Suprapubic skin (tissue), 4 donors: ENCODE measurements at regions not wholly inside any gene's neighbourhood (a gene's known extent, or its start where the extent isn't known, plus 50 kb on each side); places are given as distances from the start of the nearest gene placed in this dataset.

Experiments
- DNase-seq, 2 donors: peaks; one replicate each; pipeline ENCODE4 v3.0.0-alpha.2; 2019; ENCODE audit warnings: low spot score in 2 of 2
- H3K27ac ChIP-seq: fragments of 200-600 bp; sonication (generic); one replicate; pipeline ENCODE4 v1.5.1; 2019
- H3K27me3 ChIP-seq: fragments of 200-600 bp; sonication (generic); one replicate; pipeline ENCODE4 v1.5.1; 2019
- H3K36me3 ChIP-seq: fragments of 200-600 bp; sonication (generic); one replicate; pipeline ENCODE4 v1.5.1; 2019
- H3K4me1 ChIP-seq: fragments of 200-600 bp; sonication (generic); one replicate; pipeline ENCODE4 v1.5.1; 2019
- H3K4me3 ChIP-seq: fragments of 200-600 bp; sonication (generic); one replicate; pipeline ENCODE4 v1.5.1; 2019; ENCODE audit warnings: mild to moderate bottlenecking
- H3K9me3 ChIP-seq: fragments of 200-600 bp; sonication (generic); one replicate; pipeline ENCODE4 v1.5.1; 2019
- CTCF ChIP-seq, 2 donors: fragments of 200-600 bp in 1 of 2; fragments of 450-650 bp in 1 of 2; sonication (generic) in 1 of 2; IDR thresholded peaks; one replicate each; pipeline ENCODE4 v1.5.1; 2016 to 2019; ENCODE audit warnings: antibody characterized with exemption in 2 of 2, mild to moderate bottlenecking in 1 of 2, moderate library complexity in 1 of 2
- EP300 ChIP-seq: sonication (generic); formaldehyde crosslinking; IDR thresholded peaks from one replicate; pipeline ENCODE4 v1.6.1; 2017; ENCODE audit warnings: antibody characterized with exemption
- POLR2A ChIP-seq, 2 donors: fragments of 450-650 bp; IDR thresholded peaks; one replicate each; pipeline ENCODE4 v1.6.1; 2017; ENCODE audit warnings: antibody characterized with exemption in 2 of 2, mild to moderate bottlenecking in 2 of 2, moderate library complexity in 2 of 2
- POLR2AphosphoS5 ChIP-seq, 3 donors: sonication (generic); formaldehyde crosslinking; IDR thresholded peaks; one replicate each; pipeline ENCODE4 v1.6.1; 2017; ENCODE audit warnings: antibody characterized with exemption in 3 of 3
- WGBS: methylation state at CpG from one replicate; pipeline ENCODE4 v1.1.5; 2018; 5-methylcytosine and 5-hydroxymethylcytosine counted together

DNA sequence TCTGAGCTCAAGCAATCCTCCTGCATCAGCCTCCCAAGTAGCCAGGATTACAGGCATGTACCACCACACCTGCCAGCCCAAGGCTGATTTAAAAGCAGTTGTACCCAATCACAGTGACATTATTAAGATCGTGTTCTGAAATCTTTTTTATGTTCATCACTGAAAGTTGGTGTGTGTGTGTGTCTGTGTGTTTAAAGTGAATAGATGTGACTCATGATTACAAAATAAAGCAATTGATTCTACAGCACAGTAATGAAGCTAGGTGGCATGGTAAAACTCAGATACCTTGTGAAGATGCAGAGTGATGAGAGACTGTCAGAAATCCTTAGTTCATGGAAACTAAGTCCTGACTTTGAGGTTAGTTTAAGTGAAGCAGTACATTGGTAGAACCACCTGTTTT lies 74.2 kb upstream of the ATP2B1 start:
- DNase-seq, result no peak
- no peaks in the 10 kb centered on the region for H3K36me3 ChIP-seq
- no peak overlapping the region for H3K4me3 ChIP-seq
- WGBS, result 62% methylated on average over 1 of the region's 1 CpG
- no peak overlapping the region for H3K27ac ChIP-seq
- peaks cover 5% of the 10 kb centered on the region for H3K4me1 ChIP-seq
- TF ChIP-seq CTCF (IDR thresholded peaks at IDR 0.05) (no peak), POLR2A (IDR thresholded peaks at IDR 0.05) (no peak), POLR2AphosphoS5 (IDR thresholded peaks at IDR 0.05) (no peak), EP300 (no peak)
- peaks cover 5% of the 10 kb centered on the region for H3K9me3 ChIP-seq
- no peaks in the 10 kb centered on the region for H3K27me3 ChIP-seq

DNA sequence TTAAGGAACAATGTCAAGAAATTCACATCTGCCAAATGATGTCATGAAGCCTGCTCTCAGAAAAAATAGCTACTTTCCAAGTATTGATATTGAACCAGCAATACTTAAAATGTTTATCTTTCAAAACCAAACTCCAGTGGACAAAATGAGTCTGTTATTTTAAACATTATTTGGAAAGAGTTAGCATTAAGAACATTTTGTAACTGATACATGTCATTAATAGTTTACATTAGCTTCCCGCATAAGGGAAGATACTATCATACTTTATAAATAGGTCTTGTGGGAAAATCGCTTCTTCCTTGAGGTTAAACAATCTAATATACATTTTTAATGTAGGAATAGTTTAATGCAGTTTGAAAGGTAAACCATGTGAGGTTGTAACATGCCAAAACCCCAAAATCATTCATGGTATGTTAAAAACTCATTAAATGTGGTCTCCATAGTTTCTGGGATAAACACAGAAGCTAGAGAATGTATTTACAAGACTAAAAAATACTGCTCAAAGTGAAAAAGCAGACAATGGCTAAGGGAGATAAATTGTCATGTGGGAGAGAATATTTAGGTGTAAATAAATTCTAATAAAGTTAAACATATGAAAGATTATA lies 73.4 kb upstream of the ATP2B1 start:
- TF ChIP-seq EP300 (no peak), POLR2AphosphoS5 (IDR thresholded peaks at IDR 0.05) (no peak), CTCF (IDR thresholded peaks at IDR 0.05) (no peak), POLR2A (IDR thresholded peaks at IDR 0.05) (no peak)
- WGBS, result 69% methylated on average over 2 of the region's 2 CpGs
- H3K36me3 ChIP-seq, result no peaks in the 10 kb centered on the region
- no peaks in the 10 kb centered on the region for H3K27me3 ChIP-seq
- H3K27ac ChIP-seq, result no peak overlapping the region
- H3K4me1 ChIP-seq, result peaks cover 5% of the 10 kb centered on the region
- H3K9me3 ChIP-seq, result peaks cover 5% of the 10 kb centered on the region
- no peak overlapping the region for H3K4me3 ChIP-seq
- DNase-seq, result no peak

DNA sequence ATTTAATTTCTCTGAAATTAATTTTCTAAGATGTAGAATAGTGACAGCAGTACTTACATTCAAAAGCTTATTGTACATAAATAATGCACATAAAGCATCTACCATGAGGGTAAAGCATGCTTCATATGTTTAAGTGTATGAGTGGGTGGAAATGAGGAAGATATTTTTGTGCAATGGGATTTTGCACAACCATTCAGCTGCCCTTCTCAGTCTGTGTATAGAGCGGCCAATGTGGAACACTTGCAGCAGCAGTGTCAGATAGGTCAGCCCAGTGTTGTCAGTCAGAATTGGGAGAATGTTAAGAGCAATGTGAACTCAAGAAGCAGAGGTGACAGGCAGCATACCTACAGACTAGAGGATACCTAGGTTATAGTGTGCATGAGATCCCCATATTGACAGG lies 72.5 kb upstream of the ATP2B1 start:
- peaks cover 5% of the 10 kb centered on the region for H3K4me1 ChIP-seq
- no peaks in the 10 kb centered on the region for H3K36me3 ChIP-seq
- TF ChIP-seq POLR2A (IDR thresholded peaks at IDR 0.05) (no peak), POLR2AphosphoS5 (IDR thresholded peaks at IDR 0.05) (no peak), EP300 (no peak), CTCF (IDR thresholded peaks at IDR 0.05) (no peak)
- no peaks in the 10 kb centered on the region for H3K27me3 ChIP-seq
- DNase-seq, result no peak
- no peaks in the 10 kb centered on the region for H3K9me3 ChIP-seq
- 86% methylated on average over 1 of the region's 1 CpG for WGBS
- H3K4me3 ChIP-seq, result no peak overlapping the region
- H3K27ac ChIP-seq, result no peak overlapping the region

DNA sequence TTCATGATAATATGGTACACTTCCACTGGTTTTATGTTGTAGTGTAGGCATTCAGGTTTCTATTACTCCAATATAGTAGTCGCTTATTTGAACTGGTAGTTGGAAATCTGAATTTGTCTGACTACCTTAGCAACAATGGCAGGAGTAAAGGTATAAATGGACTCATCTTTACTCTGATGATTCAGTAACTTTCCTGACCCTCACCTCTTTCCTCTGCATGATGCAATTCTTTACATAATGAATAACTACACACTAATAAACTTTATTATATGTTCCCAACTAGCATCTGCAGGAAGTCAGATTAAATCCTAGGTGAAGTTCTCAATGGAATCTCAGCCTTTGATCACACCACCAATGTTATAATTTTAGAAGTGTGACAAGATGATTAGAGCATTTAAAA lies 70.5 kb upstream of the ATP2B1 start:
- H3K4me3 ChIP-seq, result no peak overlapping the region
- TF ChIP-seq CTCF (IDR thresholded peaks at IDR 0.05), result no peak
- TF ChIP-seq POLR2A (IDR thresholded peaks at IDR 0.05), result no peak
- no peak for TF ChIP-seq EP300
- TF ChIP-seq POLR2AphosphoS5 (IDR thresholded peaks at IDR 0.05), result no peak
- H3K9me3 ChIP-seq, result no peaks in the 10 kb centered on the region
- H3K27me3 ChIP-seq, result no peaks in the 10 kb centered on the region
- no peaks in the 10 kb centered on the region for H3K36me3 ChIP-seq
- 94% methylated on average over 1 of the region's 1 CpG for WGBS
- H3K27ac ChIP-seq, result no peak overlapping the region
- DNase-seq, result no peak
- H3K4me1 ChIP-seq, result peaks cover 9% of the 10 kb centered on the region

- Histone ChIP-seq H3K4me1 (peaks cover 3% of the 10 kb centered on the region), H3K27ac (no peak overlapping the region), H3K36me3 (no peaks in the 10 kb centered on the region), H3K4me3 (no peak overlapping the region), H3K9me3 (no peaks in the 10 kb centered on the region), H3K27me3 (no peaks in the 10 kb centered on the region)
- TF ChIP-seq POLR2AphosphoS5 (IDR thresholded peaks at IDR 0.05) (no peak), EP300 (no peak), CTCF (IDR thresholded peaks at IDR 0.05) (no peak), POLR2A (IDR thresholded peaks at IDR 0.05) (no peak)
- no peak for DNase-seq
- 89% methylated on average over 2 of the region's 2 CpGs for WGBS
Observed at GRCh38 chr12:89777733-89778379, 69.2 kb upstream of the ATP2B1 start.
